ENCODE measurements at regions not wholly inside any gene's neighbourhood (a gene's known extent, or its start where the extent isn't known, plus 50 kb on each side); places are given as distances from the start of the nearest gene placed in this dataset.
"Not testable (repeated sequence)": the region's sequence is repeated elsewhere in the genome, so short reads cannot be mapped to it uniquely, and the experiment has no call there.

- no peak for DNase-seq
These were observed 353.4 kb downstream of the FGFR2 start for GRCh38 chr10:121244818-121245217.

- no peak for DNase-seq
These were observed 352.5 kb downstream of the FGFR2 start for GRCh38 chr10:121245754-121246153.

- DNase-seq, result no peak
These were observed 350.0 kb downstream of the FGFR2 start for GRCh38 chr10:121248266-121248665.

- no peak for DNase-seq
These were observed 347.1 kb downstream of the FGFR2 start for GRCh38 chr10:121250995-121251764.

- no peak for DNase-seq
These were observed 345.5 kb downstream of the FGFR2 start for GRCh38 chr10:121252756-121253155.

- no peak for DNase-seq
These were observed 337.9 kb downstream of the FGFR2 start for GRCh38 chr10:121260377-121260776.

- no peak for DNase-seq
These were observed 336.6 kb downstream of the FGFR2 start for GRCh38 chr10:121261665-121262064.

GRCh38 chr10:121262774-121263430 lies 335.3 kb downstream of the FGFR2 start:
- no peak for DNase-seq

- DNase-seq, result no peak
These were observed 334.8 kb downstream of the FGFR2 start for GRCh38 chr10:121263431-121263783.

GRCh38 chr10:121265360-121266123 lies 332.7 kb downstream of the FGFR2 start:
- no peak for DNase-seq

- DNase-seq, result no peak
These were observed 331.9 kb downstream of the FGFR2 start for GRCh38 chr10:121266370-121266769.

- DNase-seq, result no peak
These were observed 330.8 kb downstream of the FGFR2 start for GRCh38 chr10:121267236-121268003.

GRCh38 chr10:121268363-121268762 lies 329.9 kb downstream of the FGFR2 start:
- DNase-seq, result no peak

GRCh38 chr10:121268863-121269432 lies 329.3 kb downstream of the FGFR2 start:
- DNase-seq, result no peak

- no peak for DNase-seq
These were observed 327.3 kb downstream of the FGFR2 start for GRCh38 chr10:121270906-121271305.

- DNase-seq, result no peak
These were observed 322.2 kb downstream of the FGFR2 start for GRCh38 chr10:121276046-121276445.

GRCh38 chr10:121276822-121277221 lies 321.4 kb downstream of the FGFR2 start:
- no peak for DNase-seq

GRCh38 chr10:121278386-121278785 lies 319.9 kb downstream of the FGFR2 start:
- DNase-seq, result not testable (repeated sequence)

- DNase-seq, result no peak
These were observed 316.7 kb downstream of the FGFR2 start for GRCh38 chr10:121281576-121281975.

- DNase-seq, result no peak
These were observed 316.0 kb downstream of the FGFR2 start for GRCh38 chr10:121282264-121282663.

GRCh38 chr10:121282797-121283515 lies 315.3 kb downstream of the FGFR2 start:
- DNase-seq, result no peak

GRCh38 chr10:121284936-121285335 lies 313.3 kb downstream of the FGFR2 start:
- DNase-seq, result no peak
